ENCODE measurements at regions not wholly inside any gene's neighbourhood (a gene's known extent, or its start where the extent isn't known, plus 50 kb on each side); places are given as distances from the start of the nearest gene placed in this dataset.

- no peak for TF ChIP-seq EP300 (IDR thresholded peaks at IDR 0.05; ENCODE audit: borderline replicate concordance in 1 of 2, low read depth in 2 of 2, low read length in 2 of 2)
- TF ChIP-seq RXRA (IDR thresholded peaks at IDR 0.05; ENCODE audit: insufficient read depth, low read depth, low read length), result no peak
- no peak for TF ChIP-seq RBBP5 (IDR thresholded peaks at IDR 0.05; ENCODE audit: borderline replicate concordance, low read depth, low read length)
- TF ChIP-seq CEBPB (IDR thresholded peaks at IDR 0.05; ENCODE audit: low read depth, low read length), result no peak
- no peak for TF ChIP-seq CTBP2 (IDR thresholded peaks at IDR 0.05; ENCODE audit: borderline replicate concordance, insufficient read depth, insufficient read length, low read length)
- no peak for TF ChIP-seq FOSL1 (IDR thresholded peaks at IDR 0.05; ENCODE audit: insufficient read depth, low read depth, low read length)
- TF ChIP-seq SAP30 (IDR thresholded peaks at IDR 0.05; ENCODE audit: insufficient read depth, insufficient replicate concordance, low read length), result no peak
Observed at GRCh38 chr2:195359043-195359735, 297.8 kb upstream of the SLC39A10 start (continued).
